GM23248 (cell line): ENCODE measurements at regions not wholly inside any gene's neighbourhood (a gene's known extent, or its start where the extent isn't known, plus 50 kb on each side); places are given as distances from the start of the nearest gene placed in this dataset.

Experiments used
- EZH2 ChIP-seq: fragments of 200-600 bp; sonication (generic); IDR thresholded peaks from 2 replicates; pipeline ENCODE4 v1.6.1; 2018; ENCODE audit warnings: antibody characterized with exemption, mild to moderate bottlenecking; ENCODE audit not compliant: insufficient read depth, poor library complexity, severe bottlenecking
- EZH2phosphoT487 ChIP-seq: fragments of 200-600 bp; sonication (generic); IDR thresholded peaks from 2 replicates; pipeline ENCODE4 v1.6.1; 2018; ENCODE audit warnings: antibody characterized with exemption, moderate library complexity, mild to moderate bottlenecking, low read depth; ENCODE audit not compliant: insufficient read depth

GRCh38 chr4:181365671-181366070 is 877.5 kb upstream of the TENM3 start:
- TF ChIP-seq EZH2 (no peak), EZH2phosphoT487 (no peak)
